ENCODE measurements at regions not wholly inside any gene's neighbourhood (a gene's known extent, or its start where the extent isn't known, plus 50 kb on each side); places are given as distances from the start of the nearest gene placed in this dataset.

DNA sequence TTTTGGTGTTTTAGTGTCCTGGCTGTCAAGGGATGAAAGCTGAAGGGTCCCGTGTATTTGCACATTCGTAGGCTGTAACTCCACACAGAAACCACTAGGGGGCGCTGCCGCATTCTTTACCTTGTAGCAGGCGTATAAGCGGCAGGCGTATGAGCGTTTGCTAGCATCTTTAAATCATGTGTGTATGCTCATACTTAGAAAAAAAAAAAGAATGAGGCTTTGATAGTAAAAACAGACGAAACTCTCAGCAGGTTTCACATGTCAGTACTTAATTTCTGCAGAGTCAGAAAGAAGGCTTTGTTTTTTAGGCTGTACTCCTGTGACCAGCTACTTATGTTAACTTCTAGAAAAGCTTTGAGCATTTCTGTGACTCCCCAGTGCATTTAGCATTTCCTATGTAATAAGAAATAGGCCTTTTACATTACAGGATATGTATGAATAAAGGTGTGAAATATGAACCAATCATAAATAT is 218.8 kb upstream of the ADAMTSL1 start:
- WGBS (ENCODE audit: insufficient coverage, low coverage, missing lambda C conversion rate) = 5% methylated on average over 8 of the region's 9 CpGs
- Histone ChIP-seq H3K36me3 (ENCODE audit: control insufficient read depth, insufficient read depth, low read length) (no peaks in the 10 kb centered on the region), H3K4me2 (ENCODE audit: insufficient read depth, low read length) (no peak overlapping the region), H4K20me1 (replicated peaks; ENCODE audit: control insufficient read depth, insufficient read depth, low read length) (no peaks in the 10 kb centered on the region), H3K27me3 (ENCODE audit: control insufficient read depth in 2 of 2, insufficient read depth in 2 of 2, low read length in 2 of 2) (no peaks in the 10 kb centered on the region), H3K27ac (ENCODE audit: extremely low read depth, low read depth, low read length) (no peak overlapping the region), H3K4me3 (no peak overlapping the region), H3K9me3 (replicated peaks; ENCODE audit: control insufficient read depth, insufficient read depth, low read depth, low read length) (no peaks in the 10 kb centered on the region), H3K9me1 (ENCODE audit: control insufficient read depth, insufficient read depth, low read length) (no peaks in the 10 kb centered on the region), H3K9ac (ENCODE audit: insufficient read depth in 1 of 2, low read depth in 2 of 2, low read length in 2 of 2) (no peak overlapping the region), H2AFZ (ENCODE audit: low read depth, low read length) (no peak overlapping the region), H3K4me1 (replicated peaks in 1 of 2; ENCODE audit: control insufficient read depth in 2 of 2, insufficient read depth in 2 of 2, low read length in 2 of 2) (no peaks in the 10 kb centered on the region), H3K79me2 (ENCODE audit: control insufficient read depth, insufficient read depth, low read length) (no peaks in the 10 kb centered on the region)
- FAIRE-seq (peak; percentile 56), DNase-seq (ENCODE audit: extremely low read depth in 1 of 4, low spot score in 3 of 4) (peak; percentile 39 to 68 (median 54)), ATAC-seq (peak; percentile 80)
- no TSS peak for BruUV-seq (replicated peaks)
- in situ Hi-C loops (cut with MboI) (loop anchor here (10.0 to 25.0 kb wide), 2 partner anchors 770 to 1207 kb away; no protein-coding TSS in a partner anchor), intact Hi-C loops (cut with micrococcal nuclease) (loop anchor here (2.0 to 5.0 kb wide), 2 partner anchors 772 to 1202 kb away; no protein-coding TSS in a partner anchor)
- CTCF ChIA-PET (ENCODE audit: low intra/inter-chr PET ratio) = no interaction called here
- POLR2A ChIA-PET = no interaction called here
- TF ChIP-seq RAD21 (CRISPR knock-in tag; conservative IDR thresholded peaks at IDR 0.05 in 1 of 2, IDR thresholded peaks at IDR 0.05 in 1 of 2) (peak; percentile 47 to 66), ZNF121 (CRISPR knock-in tag; conservative IDR thresholded peaks at IDR 0.05) (no peak), FOXK1 (CRISPR knock-in tag; IDR thresholded peaks at IDR 0.05; ENCODE audit: borderline replicate concordance) (no peak), SMC3 (conservative IDR thresholded peaks at IDR 0.05; ENCODE audit: insufficient read depth, low read depth, low read length) (peak; percentile 45; the same call in 1 of the 2 replicates), ZNF224 (CRISPR knock-in tag; IDR thresholded peaks at IDR 0.05) (no peak), POLR2AphosphoS5 (IDR thresholded peaks at IDR 0.05; ENCODE audit: control insufficient read depth, insufficient read depth, low read depth, low read length) (no peak)
- TF ChIP-seq, protein P1, sequence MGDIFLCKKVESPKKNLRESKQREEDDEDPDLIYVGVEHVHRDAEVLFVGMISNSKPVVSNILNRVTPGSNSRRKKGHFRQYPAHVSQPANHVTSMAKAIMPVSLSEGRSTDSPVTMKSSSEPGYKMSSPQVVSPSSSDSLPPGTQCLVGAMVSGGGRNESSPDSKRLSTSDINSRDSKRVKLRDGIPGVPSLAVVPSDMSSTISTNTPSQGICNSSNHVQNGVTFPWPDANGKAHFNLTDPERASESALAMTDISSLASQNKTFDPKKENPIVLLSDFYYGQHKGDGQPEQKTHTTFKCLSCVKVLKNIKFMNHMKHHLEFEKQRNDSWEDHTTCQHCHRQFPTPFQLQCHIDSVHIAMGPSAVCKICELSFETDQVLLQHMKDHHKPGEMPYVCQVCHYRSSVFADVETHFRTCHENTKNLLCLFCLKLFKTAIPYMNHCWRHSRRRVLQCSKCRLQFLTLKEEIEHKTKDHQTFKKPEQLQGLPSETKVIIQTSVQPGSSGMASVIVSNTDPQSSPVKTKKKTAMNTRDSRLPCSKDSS (IDR thresholded peaks at IDR 0.05; ENCODE audit: low read depth, partially characterized antibody) = no peak
- TF ChIP-seq, protein P2, sequence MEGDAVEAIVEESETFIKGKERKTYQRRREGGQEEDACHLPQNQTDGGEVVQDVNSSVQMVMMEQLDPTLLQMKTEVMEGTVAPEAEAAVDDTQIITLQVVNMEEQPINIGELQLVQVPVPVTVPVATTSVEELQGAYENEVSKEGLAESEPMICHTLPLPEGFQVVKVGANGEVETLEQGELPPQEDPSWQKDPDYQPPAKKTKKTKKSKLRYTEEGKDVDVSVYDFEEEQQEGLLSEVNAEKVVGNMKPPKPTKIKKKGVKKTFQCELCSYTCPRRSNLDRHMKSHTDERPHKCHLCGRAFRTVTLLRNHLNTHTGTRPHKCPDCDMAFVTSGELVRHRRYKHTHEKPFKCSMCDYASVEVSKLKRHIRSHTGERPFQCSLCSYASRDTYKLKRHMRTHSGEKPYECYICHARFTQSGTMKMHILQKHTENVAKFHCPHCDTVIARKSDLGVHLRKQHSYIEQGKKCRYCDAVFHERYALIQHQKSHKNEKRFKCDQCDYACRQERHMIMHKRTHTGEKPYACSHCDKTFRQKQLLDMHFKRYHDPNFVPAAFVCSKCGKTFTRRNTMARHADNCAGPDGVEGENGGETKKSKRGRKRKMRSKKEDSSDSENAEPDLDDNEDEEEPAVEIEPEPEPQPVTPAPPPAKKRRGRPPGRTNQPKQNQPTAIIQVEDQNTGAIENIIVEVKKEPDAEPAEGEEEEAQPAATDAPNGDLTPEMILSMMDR (IDR thresholded peaks at IDR 0.05 in 2 of 3, conservative IDR thresholded peaks at IDR 0.05 in 1 of 3; ENCODE audit: insufficient read depth in 2 of 3, low read depth in 1 of 3, low read length in 3 of 3) = peak; percentile 54 to 66 (median 64); a peak in 5 of 6 replicates
- TF ChIP-seq, protein P3, sequence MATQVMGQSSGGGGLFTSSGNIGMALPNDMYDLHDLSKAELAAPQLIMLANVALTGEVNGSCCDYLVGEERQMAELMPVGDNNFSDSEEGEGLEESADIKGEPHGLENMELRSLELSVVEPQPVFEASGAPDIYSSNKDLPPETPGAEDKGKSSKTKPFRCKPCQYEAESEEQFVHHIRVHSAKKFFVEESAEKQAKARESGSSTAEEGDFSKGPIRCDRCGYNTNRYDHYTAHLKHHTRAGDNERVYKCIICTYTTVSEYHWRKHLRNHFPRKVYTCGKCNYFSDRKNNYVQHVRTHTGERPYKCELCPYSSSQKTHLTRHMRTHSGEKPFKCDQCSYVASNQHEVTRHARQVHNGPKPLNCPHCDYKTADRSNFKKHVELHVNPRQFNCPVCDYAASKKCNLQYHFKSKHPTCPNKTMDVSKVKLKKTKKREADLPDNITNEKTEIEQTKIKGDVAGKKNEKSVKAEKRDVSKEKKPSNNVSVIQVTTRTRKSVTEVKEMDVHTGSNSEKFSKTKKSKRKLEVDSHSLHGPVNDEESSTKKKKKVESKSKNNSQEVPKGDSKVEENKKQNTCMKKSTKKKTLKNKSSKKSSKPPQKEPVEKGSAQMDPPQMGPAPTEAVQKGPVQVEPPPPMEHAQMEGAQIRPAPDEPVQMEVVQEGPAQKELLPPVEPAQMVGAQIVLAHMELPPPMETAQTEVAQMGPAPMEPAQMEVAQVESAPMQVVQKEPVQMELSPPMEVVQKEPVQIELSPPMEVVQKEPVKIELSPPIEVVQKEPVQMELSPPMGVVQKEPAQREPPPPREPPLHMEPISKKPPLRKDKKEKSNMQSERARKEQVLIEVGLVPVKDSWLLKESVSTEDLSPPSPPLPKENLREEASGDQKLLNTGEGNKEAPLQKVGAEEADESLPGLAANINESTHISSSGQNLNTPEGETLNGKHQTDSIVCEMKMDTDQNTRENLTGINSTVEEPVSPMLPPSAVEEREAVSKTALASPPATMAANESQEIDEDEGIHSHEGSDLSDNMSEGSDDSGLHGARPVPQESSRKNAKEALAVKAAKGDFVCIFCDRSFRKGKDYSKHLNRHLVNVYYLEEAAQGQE (IDR thresholded peaks at IDR 0.05; ENCODE audit: borderline replicate concordance) = 0 out of 2 replicates have a peak, but pooled peaks have one; percentile 36
- TF ChIP-seq, protein P3 (CRISPR knock-in tag; IDR thresholded peaks at IDR 0.05; ENCODE audit: low read depth) = no peak

All from K562 (cell line).